HG02588 (cell line): ENCODE measurements at regions not wholly inside any gene's neighbourhood (a gene's known extent, or its start where the extent isn't known, plus 50 kb on each side); places are given as distances from the start of the nearest gene placed in this dataset.

ENCODE experiments used
- ATAC-seq: cut with Tn5 transposase; IDR thresholded peaks from one replicate; pipeline ENCODE4 v1.9.1; 2021; ENCODE audit warnings: mild to moderate bottlenecking, moderate library complexity; ENCODE audit not compliant: unreplicated experiment

GRCh38 chr2:149827585-149828126, 240.1 kb upstream of the MMADHC start:
- ATAC-seq, result no peak

GRCh38 chr2:149826471-149827125, 239.0 kb upstream of the MMADHC start:
- ATAC-seq, result no peak

GRCh38 chr2:149825473-149825872, 237.9 kb upstream of the MMADHC start:
- ATAC-seq, result no peak

GRCh38 chr2:149824136-149824535, 236.6 kb upstream of the MMADHC start:
- ATAC-seq, result no peak

- ATAC-seq, result no peak
Measured at GRCh38 chr2:149819356-149819957, 231.9 kb upstream of the MMADHC start.

GRCh38 chr2:149816756-149817551, 229.4 kb upstream of the MMADHC start:
- ATAC-seq, result no peak

GRCh38 chr2:149815941-149816340, 228.4 kb upstream of the MMADHC start:
- ATAC-seq, result no peak

GRCh38 chr2:149814901-149815300, 227.3 kb upstream of the MMADHC start:
- no peak for ATAC-seq

GRCh38 chr2:149814049-149814448, 226.5 kb upstream of the MMADHC start:
- ATAC-seq, result no peak

GRCh38 chr2:149808556-149808955, 221.0 kb upstream of the MMADHC start:
- ATAC-seq, result no peak

GRCh38 chr2:149806651-149807050, 219.1 kb upstream of the MMADHC start:
- no peak for ATAC-seq

GRCh38 chr2:149800624-149801542, 213.3 kb upstream of the MMADHC start:
- no peak for ATAC-seq

- no peak for ATAC-seq
Measured at GRCh38 chr2:149799013-149799705, 211.6 kb upstream of the MMADHC start.

GRCh38 chr2:149797030-149797429, 209.5 kb upstream of the MMADHC start:
- no peak for ATAC-seq

GRCh38 chr2:149789549-149789948, 202.0 kb upstream of the MMADHC start:
- ATAC-seq, result no peak

- no peak for ATAC-seq
Measured at GRCh38 chr2:149787206-149787605, 199.6 kb upstream of the MMADHC start.

- no peak for ATAC-seq
Measured at GRCh38 chr2:149783284-149783683, 195.7 kb upstream of the MMADHC start.

- no peak for ATAC-seq
Measured at GRCh38 chr2:149782572-149782971, 195.0 kb upstream of the MMADHC start.

- ATAC-seq, result no peak
Measured at GRCh38 chr2:149781263-149781808, 193.8 kb upstream of the MMADHC start.

- ATAC-seq, result no peak
Measured at GRCh38 chr2:149773006-149773405, 185.4 kb upstream of the MMADHC start.
